CMK (cell line): ENCODE measurements at regions not wholly inside any gene's neighbourhood (a gene's known extent, or its start where the extent isn't known, plus 50 kb on each side); places are given as distances from the start of the nearest gene placed in this dataset.

Source experiments
- DNase-seq: peaks from one replicate; pipeline ENCODE4 v3.0.0-alpha.2; 2010; ENCODE audit warnings: low read depth

DNA sequence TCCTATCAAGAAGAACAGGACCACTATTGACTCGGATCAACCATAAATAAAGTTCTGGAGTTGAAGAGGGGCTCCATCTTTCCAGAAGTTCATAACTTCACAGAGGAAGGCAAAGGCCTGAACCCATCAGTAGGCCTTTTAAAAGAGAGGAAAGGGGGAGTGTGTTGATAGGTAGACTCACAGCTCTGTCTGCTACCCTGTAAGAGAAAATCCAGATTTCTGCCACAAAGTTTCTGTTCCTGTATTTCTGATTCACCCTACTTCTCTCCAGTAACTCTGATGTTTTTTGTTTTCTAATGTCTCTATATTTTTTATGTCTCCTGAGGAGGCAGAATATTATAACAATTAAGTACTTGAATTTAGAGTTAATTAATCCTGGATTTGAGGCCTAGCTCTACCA, 564.0 kb downstream of the TNS1 start:
- no peak for DNase-seq

DNA sequence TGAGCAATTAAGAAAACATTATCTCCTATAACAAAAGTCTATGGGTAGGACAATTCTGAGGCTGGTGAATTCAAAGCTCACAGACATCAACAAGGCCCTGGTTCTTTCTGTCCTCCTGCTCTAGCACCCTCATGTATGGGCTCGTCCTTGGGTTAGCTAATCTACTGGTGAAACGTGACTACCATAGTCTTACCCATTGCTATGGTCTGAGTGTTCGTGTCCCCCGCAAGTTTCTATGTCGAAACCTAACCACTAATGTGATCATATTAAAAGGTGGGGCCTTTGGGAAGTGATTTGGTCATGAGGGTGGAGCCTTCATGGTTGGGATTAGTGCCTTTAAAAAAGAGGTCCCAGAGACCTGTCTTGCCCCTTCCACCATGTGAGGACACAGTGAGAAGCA, 564.7 kb downstream of the TNS1 start:
- no peak for DNase-seq

DNA sequence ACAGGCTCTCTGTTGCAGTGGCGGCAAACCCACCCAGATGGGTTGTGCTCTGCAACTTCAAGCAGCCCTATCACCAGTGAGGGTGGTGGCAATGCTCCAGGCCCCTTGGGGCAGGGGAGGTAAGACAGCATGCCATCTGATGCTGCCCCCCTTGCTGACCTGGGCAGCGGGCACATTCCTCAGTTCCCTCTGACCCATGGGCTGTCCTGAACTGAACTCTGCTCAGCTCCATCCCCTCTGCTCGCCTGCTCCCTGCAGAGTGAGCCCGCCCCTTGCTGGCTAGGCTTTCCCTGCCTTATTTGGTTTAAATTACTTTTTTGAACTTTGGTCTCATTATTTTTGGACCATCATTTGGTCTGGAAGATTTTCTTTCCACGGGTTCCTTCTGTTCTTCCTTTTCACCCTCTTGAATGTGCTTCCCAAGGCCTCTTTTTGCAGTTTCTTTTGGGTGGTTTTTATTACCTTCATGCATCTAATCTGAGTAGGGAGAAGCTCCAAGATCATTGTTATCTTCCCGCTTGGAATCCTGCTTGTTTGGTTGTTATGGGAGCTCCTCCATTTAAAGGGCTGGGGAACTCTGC, 565.4 kb downstream of the TNS1 start:
- DNase-seq: no peak

DNA sequence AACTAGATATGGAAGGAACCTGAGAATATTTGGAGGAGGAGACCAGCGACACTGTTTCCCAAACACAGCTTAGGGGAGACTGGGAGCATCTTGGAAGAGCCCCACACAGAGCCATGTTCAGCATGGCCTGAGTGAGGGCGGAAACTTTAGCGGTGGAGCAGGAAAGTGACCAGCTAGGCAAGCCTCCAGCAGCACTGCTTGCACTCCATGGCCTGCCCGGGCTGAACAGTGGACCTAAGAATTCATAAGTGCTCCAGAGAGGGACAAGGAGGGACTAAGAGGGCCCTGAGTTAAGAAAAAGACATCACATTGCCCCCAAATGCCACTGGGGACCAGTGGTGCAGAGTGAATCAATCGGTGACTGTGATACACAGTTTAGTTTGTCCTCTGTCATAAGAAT, 566.4 kb downstream of the TNS1 start:
- DNase-seq: no peak

DNA sequence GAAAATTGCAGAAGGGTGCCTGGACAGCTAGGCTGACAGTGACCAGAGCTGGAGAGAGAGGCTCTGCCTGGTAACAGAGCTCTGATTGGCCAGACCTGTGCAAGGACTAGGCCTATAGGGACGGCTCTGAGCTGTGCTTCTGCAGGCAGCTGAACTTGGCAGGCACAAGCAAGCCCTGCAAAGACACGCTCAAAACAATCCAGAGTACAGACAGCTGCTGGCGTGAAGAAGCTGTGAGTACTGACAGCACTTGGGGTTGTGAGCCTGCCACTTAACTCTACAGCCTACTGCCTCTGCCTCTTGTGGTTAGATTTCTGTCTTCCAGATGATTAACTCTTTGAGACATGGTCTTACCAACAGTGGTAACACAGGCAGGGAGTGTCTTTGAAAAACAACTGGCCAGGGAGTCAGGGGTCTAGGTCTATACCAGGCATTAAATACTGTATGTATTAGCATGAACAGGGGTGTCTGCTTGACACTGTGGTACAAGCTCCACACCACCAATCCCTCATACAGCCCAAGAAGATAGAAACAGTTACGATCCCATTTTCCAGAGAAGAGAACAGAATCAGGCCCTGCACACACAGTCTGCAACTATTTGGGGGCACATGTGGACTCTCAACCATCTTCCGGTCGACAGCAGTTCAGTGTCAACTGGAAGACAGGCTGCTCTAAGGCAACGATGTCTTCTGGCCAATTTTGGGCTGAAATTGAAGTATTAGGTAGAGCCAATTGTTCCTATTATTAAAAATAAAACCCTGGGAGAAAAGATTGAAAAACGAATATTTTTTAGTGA, 568.4 kb downstream of the TNS1 start:
- peak; percentile 45 for DNase-seq

DNA sequence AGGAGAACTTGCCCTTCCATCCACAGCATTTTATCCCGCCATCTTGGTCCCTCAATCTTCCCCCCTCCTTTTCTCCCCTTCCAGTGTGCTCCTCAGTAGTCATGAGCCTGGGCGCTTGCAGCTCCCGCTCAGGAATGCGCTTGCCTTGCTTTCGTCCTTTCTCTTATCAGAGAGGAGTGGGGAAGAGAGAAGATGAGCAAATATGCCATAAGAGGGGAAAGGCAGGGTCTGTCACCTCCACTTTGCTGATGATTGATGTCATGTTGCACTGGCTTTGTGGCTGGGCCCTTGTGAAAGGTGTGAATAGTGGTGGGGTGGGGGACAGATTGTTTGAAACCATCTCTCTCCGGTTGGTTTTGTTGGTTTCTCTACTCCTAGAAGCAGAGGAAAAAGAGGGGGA, 569.3 kb downstream of the TNS1 start:
- DNase-seq: no peak

DNA sequence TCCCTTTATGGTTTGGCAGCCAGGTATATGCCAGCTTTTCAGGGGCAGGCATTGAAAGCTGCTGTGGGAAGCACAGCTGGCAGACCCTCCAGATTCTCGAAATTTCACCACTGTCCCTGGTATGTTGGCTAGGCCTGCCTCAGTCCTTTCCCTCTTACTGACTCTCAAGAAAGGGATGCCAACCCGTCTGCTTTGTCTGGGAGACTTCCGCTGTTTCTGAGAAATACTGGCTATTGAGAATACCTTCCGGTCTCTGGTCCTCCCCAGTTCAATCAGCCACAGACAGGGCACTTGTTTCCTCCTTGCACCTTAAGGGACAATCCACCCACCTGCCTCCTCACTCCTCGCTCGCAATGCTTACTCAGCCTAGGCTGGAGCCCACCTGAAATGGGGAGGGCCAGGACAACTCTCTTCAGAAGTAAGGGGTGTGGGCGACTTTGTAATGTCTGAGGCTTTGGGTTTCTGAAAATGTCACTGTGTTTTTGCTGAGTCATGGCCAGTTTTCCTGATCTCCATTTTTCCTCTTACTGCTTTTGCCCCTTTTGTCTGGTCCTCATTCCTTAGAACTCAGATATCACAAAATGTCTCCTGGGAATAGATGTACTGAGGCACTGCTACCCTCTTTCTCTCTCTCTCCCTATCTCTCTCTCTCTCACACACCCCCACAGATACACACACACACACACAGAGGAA, 571.1 kb downstream of the TNS1 start:
- no peak for DNase-seq

DNA sequence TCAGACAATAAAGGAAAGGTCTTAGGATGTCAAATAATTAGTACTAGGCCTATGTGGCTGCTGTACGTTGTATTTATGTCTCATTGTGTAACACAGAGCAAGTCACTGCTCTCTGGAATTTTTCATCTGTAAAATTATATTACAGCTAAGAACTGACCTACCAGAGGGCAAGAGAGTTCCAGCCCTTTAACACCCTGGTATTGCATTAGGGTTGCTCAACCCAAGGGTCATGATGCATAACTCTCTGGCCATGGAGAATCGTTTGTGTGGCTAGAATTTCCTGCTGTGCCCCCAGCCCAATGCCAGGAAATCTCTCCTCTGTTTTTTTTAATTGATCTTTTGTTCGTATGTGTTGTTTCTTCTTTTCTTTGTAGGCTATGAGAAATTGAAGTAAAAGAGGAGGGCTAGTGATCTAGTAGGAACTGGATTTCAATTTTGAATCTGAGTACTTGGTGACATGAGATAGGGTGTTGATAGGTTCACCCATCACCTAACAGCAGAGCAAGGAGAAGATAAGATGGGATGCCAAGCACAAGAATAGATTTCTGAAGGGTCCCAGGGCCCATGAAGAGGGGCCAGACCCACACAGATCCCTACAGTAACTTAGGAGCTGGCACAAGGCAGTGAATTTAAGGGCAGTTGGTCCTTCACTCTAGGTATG, 571.2 kb upstream of the TNP1 start:
- DNase-seq: no peak

DNA sequence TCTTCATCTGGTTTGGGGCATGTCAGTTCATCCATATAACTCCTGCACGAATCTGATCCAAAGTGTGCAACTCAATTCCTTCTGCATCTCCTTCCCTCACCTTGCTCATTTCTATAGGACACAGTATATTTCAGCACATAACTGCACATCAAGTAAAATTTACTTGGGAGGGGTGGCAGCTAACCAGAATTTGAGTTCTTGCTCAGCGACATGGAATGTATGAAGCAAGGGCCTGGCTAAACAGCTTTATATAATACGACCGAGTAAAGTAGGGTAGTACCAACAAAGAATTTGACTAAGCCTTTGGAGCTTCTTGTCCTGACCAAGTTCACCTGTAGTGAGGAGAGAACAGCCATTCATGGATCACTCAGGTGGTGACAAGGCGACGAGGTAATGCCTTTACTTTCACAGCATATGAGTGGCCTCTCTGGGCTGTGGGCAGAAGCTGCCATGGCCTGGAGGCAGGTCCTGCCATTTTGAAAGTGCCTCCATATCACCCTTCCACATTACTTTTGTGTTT, 570.2 kb upstream of the TNP1 start:
- no peak for DNase-seq

DNA sequence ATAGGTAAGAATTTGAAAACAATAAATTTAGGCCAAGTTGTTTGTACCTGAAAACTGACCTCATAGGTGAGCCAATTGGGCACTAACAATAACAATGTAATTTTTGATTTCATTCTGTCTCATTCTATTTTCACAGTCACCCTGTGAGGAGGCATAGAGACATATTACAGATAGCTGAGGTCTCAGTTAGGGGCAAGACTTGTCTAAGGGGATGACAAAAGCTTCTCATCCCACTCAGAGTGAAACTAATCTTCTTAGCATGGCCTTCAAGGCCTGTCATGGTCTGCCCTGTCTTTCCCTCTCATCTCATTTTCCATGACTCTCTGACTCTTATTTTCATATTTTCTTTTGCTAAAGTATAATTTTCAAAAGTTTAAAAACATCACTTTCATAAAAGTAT, 562.0 kb upstream of the TNP1 start:
- no peak for DNase-seq

DNA sequence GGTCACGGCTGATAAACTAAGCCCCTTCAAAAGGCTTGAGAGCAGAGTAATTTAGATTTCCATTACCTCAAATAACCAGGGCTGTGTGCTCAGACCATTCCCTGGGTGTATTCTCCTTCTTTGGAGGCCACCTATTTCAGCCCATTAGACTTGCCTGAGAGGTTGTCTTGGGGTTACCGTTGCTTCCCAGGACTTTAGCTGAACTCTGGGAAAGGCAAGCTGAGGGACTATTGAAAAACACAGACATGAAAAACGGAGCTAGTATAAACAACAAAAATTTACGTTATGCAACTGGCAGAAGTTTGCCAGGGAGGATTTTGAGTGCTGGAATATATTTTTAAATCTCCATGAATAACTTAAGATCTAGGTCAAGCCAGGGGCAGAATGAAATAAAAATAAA, 561.0 kb upstream of the TNP1 start:
- DNase-seq: no peak

DNA sequence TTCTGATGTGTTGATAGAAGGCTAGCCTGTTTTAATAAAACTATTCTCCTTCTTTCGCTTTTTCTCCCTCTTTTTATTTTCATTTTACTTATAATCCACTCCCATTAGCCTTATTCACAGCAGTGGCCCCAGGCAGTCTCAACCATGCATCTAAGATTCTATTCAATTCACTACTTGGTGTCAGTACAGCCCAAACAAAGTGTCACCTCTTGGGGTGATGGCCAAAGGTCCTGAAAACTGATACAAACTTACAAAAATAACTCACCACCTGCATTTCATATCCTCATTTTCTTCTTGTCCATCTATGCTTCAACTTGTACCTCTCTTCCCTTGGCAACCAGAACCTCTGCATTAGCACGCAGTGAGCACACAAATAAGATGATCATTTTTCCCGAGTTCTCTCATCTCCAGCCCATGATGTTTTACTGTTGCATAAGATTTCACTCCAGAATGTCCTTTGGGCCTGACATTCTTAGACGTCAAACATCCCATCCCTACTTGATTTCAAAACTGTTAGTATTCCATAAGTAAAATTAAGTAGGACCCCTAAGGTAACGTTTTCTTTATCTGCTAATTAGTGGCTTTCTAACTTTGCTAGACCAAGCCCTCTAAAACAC, 559.3 kb upstream of the TNP1 start:
- no peak for DNase-seq

DNA sequence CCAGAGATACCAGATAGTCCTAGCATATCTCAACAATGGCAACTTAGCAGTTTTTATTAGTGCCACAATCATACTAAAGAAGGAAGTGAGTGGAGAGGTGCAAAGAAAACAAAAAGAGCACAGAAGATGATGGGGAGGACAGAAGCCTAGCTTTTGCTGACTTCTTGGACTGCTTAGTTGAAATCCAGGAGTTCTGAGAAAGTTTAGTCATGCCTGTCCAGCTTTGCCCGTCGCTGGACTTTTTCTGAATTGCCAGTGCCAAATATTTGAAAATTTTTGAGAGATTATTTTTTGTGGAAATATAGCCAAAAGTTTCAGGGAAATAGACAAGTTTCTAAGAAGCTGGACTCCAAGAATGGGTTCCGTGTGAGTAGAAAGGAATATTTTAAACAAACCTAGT, 558.7 kb upstream of the TNP1 start:
- DNase-seq: no peak

DNA sequence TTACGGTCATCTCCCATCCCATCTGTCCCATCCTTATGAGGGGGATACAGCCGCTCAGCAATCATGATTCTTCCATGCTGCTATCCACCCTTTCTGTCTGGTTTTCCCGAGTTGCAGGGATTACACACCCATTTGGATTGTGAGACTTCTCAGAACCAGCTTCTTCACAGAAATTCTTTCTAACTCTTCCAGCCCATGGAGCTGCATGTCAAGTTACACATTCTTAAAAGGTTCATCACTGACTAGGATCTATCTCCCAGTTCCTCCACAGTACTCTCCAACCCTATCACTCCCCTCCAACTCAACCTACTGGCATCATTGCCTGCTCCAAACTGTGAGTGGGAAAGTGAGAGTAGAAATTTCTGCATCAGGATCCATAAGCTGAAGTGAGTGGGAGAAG, 558.2 kb upstream of the TNP1 start:
- no peak for DNase-seq

DNA sequence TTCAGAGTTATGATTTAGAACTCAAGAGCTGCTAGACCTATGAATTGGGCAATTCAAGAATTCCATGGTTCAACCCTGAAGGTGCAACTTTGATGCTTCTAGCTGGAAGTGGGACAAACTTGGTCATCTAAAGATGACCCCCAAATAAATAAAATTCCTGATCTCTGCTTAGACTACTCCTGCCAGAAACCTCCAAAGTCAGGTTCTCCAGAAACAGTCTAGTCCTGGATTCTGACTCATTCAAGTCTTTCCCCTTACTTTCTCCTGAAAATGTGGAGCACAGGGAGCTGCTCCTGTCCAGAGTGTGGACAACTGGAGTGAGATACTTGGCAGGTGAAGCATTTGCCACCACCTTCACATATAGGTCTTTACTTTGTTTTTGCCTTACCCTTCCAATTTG, 557.7 kb upstream of the TNP1 start:
- DNase-seq: no peak

DNA sequence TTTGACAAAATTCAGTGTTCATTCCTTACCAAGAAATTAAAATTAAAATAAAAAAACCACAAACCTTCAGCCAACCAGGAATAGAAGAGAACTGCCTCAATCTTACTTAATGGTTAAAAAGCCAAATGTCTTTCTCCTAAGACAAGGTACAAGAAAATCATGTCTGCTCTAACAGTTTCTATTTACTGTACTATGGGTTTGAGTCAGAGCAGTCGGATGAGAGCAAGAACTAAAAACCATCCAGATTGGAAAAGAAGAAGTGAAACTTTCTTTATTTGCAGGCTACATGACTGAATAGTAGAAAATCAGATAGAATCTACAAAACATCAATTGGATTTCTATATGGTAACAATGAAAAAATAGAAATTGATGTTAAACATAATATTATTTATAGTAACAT, 555.5 kb upstream of the TNP1 start:
- DNase-seq: no peak

DNA sequence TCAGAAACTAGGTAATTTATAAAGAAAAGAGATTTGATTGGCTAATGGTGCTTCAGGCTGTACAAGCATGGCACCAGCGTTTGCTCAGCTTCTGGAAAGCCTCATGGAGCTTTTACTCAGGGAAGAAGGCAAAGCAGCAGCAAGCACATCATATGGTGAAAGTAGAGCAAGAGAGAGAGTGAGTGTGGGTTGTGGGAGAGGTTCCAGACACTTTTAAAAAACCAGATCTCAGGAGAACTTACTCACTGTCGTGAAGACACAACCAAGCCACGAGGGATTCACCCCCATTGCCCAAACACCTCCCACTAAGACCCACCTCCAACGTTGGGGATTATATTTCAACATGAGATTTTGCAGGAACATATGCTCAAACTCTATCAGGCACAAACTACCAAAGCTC, 554.6 kb upstream of the TNP1 start:
- no peak for DNase-seq

DNA sequence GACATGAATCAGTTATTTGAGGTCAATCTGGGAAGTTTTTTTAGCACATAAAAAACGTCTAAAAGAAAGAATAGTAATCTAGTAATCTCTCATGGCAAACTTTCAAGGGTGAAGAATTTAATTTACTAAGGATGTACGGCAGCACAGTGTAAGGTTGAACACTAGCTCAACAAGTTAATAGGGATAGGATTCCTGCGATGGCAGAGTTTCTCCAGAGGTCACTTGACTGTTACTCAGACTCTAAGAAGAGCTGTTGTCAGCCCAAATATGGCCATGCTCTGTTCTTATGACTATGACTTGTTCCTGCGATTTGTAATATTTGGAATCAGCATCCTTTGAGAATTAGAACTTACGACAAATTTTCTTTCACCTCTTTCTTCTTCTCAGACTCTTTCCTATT, 553.3 kb upstream of the TNP1 start:
- no peak for DNase-seq

DNA sequence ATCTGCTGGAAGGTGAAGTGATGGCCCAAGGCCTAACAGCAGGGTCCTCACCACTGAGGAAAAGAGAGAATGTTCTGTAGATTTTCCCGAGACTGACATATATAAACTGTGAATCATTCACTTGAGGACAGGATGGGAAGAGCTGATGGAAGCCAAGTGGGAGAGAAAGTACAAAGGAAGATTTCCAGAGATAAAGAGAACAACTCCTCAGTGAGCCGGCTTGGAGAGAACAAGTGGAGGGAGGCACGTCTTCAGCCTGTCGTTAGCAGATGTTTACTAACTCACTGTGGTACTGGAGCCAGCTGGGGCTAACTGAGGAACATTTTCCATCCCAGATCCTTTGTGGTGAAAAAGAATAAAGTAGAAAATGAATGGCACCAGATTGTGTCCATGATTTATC, 552.9 kb upstream of the TNP1 start:
- no peak for DNase-seq

DNA sequence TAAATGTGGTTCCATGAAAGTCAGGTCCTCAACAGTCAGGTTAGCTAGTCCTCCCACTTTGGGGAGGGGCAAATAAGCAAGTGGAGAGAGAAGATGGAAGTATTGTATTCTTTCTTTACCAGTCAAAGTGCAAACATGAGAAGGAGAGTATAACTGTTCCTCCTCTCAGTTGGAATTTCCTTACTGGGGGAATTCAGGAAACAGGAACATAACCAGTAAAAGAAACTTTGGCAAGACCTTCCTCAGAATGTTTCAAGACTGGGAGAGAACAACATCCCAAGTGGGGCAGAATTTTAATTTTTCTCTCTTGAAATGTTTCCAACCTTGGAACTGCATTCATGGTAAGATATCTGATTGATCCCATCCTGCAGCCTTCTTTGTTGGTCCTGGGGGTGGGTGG, 552.4 kb upstream of the TNP1 start:
- no peak for DNase-seq

DNA sequence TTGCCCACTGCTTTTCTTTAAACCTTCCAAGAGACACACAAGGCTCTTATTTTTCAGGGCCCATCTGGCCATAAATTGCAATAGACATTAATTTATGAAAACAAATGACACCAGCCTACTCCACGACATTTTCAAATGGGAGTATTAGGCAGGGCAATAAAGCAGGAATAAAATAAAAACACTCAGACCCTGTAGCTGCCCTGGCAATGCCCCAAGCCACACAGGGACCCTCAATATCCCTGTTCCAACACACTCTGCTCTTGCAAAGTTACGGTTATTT, 550.8 kb upstream of the TNP1 start:
- DNase-seq: no peak

DNA sequence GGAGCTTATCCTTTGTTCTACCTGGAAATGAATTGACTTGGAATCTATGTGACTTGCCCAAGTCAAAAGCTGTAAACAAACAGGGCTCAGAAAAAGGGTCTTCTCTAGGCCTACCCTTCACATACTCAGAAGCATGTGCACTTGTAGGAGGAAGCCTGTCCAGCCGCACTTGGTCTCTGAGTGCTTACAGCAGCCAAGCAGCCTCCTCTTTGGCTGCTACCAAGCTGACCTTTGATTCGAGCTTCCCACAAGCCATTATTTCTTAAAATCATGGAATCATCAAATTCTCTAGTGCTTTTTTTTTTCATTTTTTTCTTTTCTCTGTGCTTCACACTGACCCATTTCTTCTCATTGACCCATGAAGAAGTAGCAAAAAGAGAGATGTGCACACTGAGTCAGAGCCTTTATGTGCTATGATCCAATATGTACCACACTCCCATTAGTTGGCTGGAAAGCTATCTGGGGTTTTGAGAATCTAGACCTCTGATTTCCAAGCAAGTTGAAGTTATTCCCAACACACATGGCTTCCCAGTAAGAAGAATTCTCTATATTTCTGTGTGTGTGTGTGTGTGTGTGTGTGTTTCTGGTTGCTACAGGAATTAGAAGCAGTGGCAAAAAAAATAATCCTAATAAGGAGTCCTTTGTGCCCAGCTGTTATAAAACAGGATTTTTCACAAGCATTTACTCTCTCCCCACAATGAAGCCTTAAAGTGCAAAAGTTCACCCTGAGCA, 550.3 kb upstream of the TNP1 start:
- DNase-seq: no peak
